GM23338 (cell line): ENCODE measurements at regions not wholly inside any gene's neighbourhood (a gene's known extent, or its start where the extent isn't known, plus 50 kb on each side); places are given as distances from the start of the nearest gene placed in this dataset.

ENCODE experiments used
- ATAC-seq: fragments of 200-7000 bp; cut with Tn5 transposase; 3 replicates; pipeline ENCODE4 v1.9.1; 2020
- DNase-seq: peaks from one replicate; pipeline ENCODE4 v3.0.0-alpha.2; 2015; ENCODE audit warnings: low spot score
- H2AFZ ChIP-seq: fragments of 200-600 bp; sonication (generic); 2 replicates; pipeline ENCODE4 v1.8.0; 2016; ENCODE audit warnings: antibody characterized with exemption, mild to moderate bottlenecking, moderate library complexity
- H3F3A ChIP-seq: fragments of 200-600 bp; sonication (generic); replicated peaks from 2 replicates; pipeline ENCODE4 v1.8.0; 2017; ENCODE audit warnings: antibody characterized with exemption, mixed run types, low read depth
- H3K27ac ChIP-seq: fragments of 200-600 bp; sonication (generic); 2 replicates; pipeline ENCODE4 v1.6.1; 2016; ENCODE audit warnings: low read depth
- H3K27me3 ChIP-seq: fragments of 200-600 bp; sonication (generic); 2 replicates; pipeline ENCODE4 v1.8.0; 2016; ENCODE audit warnings: mild to moderate bottlenecking, mixed run types, moderate library complexity; ENCODE audit not compliant: insufficient read depth
- H3K36me3 ChIP-seq: fragments of 200-600 bp; sonication (generic); 2 replicates; pipeline ENCODE4 v1.8.0; 2016; ENCODE audit warnings: mild to moderate bottlenecking; ENCODE audit not compliant: insufficient read depth
- H3K4me1 ChIP-seq: fragments of 200-600 bp; sonication (generic); 2 replicates; pipeline ENCODE4 v1.8.0; 2016; ENCODE audit warnings: mild to moderate bottlenecking, moderate library complexity; ENCODE audit not compliant: insufficient read depth
- H3K4me2 ChIP-seq: fragments of 200-600 bp; sonication (generic); 2 replicates; pipeline ENCODE4 v1.7.1; 2017; ENCODE audit warnings: mixed run types
- H3K4me3 ChIP-seq: fragments of 200-600 bp; sonication (generic); 2 replicates; pipeline ENCODE4 v1.6.1; 2016; ENCODE audit warnings: mixed run types
- H3K79me2 ChIP-seq: fragments of 200-600 bp; sonication (generic); replicated peaks from 2 replicates; pipeline ENCODE4 v1.8.0; 2017; ENCODE audit warnings: mild to moderate bottlenecking; ENCODE audit not compliant: insufficient read depth
- H3K9me2 ChIP-seq: fragments of 200-600 bp; sonication (generic); 2 replicates; pipeline ENCODE4 v1.8.0; 2017; ENCODE audit not compliant: insufficient read depth
- H4K20me1 ChIP-seq: fragments of 200-600 bp; sonication (generic); replicated peaks from 2 replicates; pipeline ENCODE4 v1.8.0; 2017; ENCODE audit warnings: mild to moderate bottlenecking; ENCODE audit not compliant: insufficient read depth
- H3K27ac Mint-ChIP-seq: 2 replicates; pipeline ENCODE4 v1.8.0; 2020; ENCODE audit warnings: inconsistent platforms, mild to moderate bottlenecking, moderate library complexity, mixed read lengths
- H3K27me3 Mint-ChIP-seq: 3 replicates; pipeline ENCODE4 v1.8.0; 2022; ENCODE audit warnings: low read depth, mild to moderate bottlenecking, moderate library complexity, mixed read lengths, inconsistent platforms; ENCODE audit not compliant: insufficient read depth, poor library complexity
- H3K36me3 Mint-ChIP-seq: 3 replicates; pipeline ENCODE4 v1.8.0; 2021; ENCODE audit warnings: low read depth, mild to moderate bottlenecking, inconsistent platforms, moderate library complexity, mixed read lengths
- H3K4me1 Mint-ChIP-seq: 3 replicates; pipeline ENCODE4 v1.8.0; 2020; ENCODE audit warnings: mild to moderate bottlenecking, inconsistent platforms, mixed read lengths
- H3K4me3 Mint-ChIP-seq: 3 replicates; pipeline ENCODE4 v1.8.0; 2021; ENCODE audit warnings: moderate library complexity, mild to moderate bottlenecking, inconsistent platforms, mixed read lengths
- H3K9me3 Mint-ChIP-seq: 3 replicates; pipeline ENCODE4 v1.8.0; 2020; ENCODE audit warnings: moderate library complexity, mild to moderate bottlenecking, inconsistent platforms, mixed read lengths
- CREB1 ChIP-seq: fragments of 250-450 bp; sonication (Bioruptor Pico); IDR thresholded peaks from 2 replicates; pipeline ENCODE4 v1.5.0; 2020; ENCODE audit warnings: low read depth, mild to moderate bottlenecking, moderate library complexity
- CTCF ChIP-seq, 2 experiments: fragments of 200-600 bp in 1 of 2; sonication (generic) in 1 of 2; conservative IDR thresholded peaks; 2 replicates each; pipeline versions ENCODE4 v1.5.1 to v1.6.1; 2016 to 2017; ENCODE audit warnings: antibody characterized with exemption in 2 of 2, low read depth in 2 of 2, mild to moderate bottlenecking in 2 of 2, moderate library complexity in 1 of 2
- ETS1 ChIP-seq: IDR thresholded peaks from 2 replicates; pipeline ENCODE4 v1.6.1; 2016; ENCODE audit warnings: antibody characterized with exemption
- EZH2 ChIP-seq: fragments of 200-600 bp; sonication (generic); IDR thresholded peaks from one replicate; pipeline ENCODE4 v1.8.0; 2017; ENCODE audit warnings: antibody characterized with exemption, mild to moderate bottlenecking, low read depth; ENCODE audit not compliant: unreplicated experiment
- EZH2phosphoT487 ChIP-seq: fragments of 200-600 bp; sonication (generic); IDR thresholded peaks from one replicate; pipeline ENCODE4 v1.8.1; 2018; ENCODE audit warnings: antibody characterized with exemption; ENCODE audit not compliant: unreplicated experiment
- JUNB ChIP-seq: IDR thresholded peaks from one replicate; pipeline ENCODE4 v1.6.1; 2016; ENCODE audit warnings: antibody characterized with exemption; ENCODE audit not compliant: unreplicated experiment
- NANOG ChIP-seq: IDR thresholded peaks from 2 replicates; pipeline ENCODE4 v1.6.1; 2016; ENCODE audit warnings: antibody characterized with exemption, borderline replicate concordance
- POLR2AphosphoS5 ChIP-seq: IDR thresholded peaks from 2 replicates; pipeline ENCODE4 v1.6.1; 2016; ENCODE audit warnings: antibody characterized with exemption, low read depth
- STAT1 ChIP-seq: IDR thresholded peaks from one replicate; pipeline ENCODE4 v1.6.1; 2016; ENCODE audit warnings: antibody characterized with exemption; ENCODE audit not compliant: unreplicated experiment
- ZNF114 ChIP-seq: fragments of 250-450 bp; sonication (Bioruptor Pico); IDR thresholded peaks from 2 replicates; pipeline ENCODE4 v1.5.0; 2020; ENCODE audit warnings: mild to moderate bottlenecking, moderate library complexity
- ZNF331 ChIP-seq: fragments of 250-450 bp; sonication (Bioruptor Pico); IDR thresholded peaks from 2 replicates; pipeline ENCODE4 v1.5.0; 2020; ENCODE audit warnings: low read depth, mild to moderate bottlenecking, moderate library complexity
- ZNF462 ChIP-seq: fragments of 250-450 bp; sonication (Bioruptor Pico); IDR thresholded peaks from 2 replicates; pipeline ENCODE4 v1.5.0; 2020; ENCODE audit warnings: mild to moderate bottlenecking, moderate library complexity
- TF ChIP-seq, protein P1 (sequence below): IDR thresholded peaks from one replicate; pipeline ENCODE4 v1.6.1; 2018; ENCODE audit warnings: antibody characterized with exemption; ENCODE audit not compliant: unreplicated experiment

DNA sequence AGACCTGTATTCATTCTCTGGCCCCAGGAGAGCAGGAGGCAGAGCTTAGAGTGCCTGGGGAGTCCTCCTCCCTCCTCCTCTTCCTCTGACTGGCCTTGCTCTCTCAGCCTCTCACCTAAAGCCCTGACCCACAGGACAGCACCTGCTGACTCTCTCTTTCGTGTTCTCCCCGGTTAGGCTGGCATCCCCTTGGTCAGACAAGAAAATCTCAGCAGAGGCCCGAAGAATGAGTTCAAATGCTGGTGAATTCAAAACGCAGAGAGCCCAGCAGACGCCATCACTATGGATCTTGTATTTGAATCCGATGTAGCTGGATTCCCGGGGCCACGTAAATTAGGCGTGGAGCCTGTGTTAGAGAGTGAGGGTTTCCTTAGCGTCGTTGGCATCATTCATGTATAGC, 255.3 kb downstream of the KLF6 start:
- Mint-ChIP-seq H3K36me3 (no peaks in the 10 kb centered on the region), H3K4me1 (no peaks in the 10 kb centered on the region)

More for the DNA sequence above, 255.3 kb downstream of the KLF6 start:
- peaks cover 3% of the 10 kb centered on the region for H3K27me3 Mint-ChIP-seq
- H3K4me3 ChIP-seq = no peak overlapping the region
- H2AFZ ChIP-seq = peak overlapping the region; percentile 28; the same call in 1 of the 2 replicates
- H3K36me3 ChIP-seq = no peaks in the 10 kb centered on the region
- ATAC-seq = no peak
- no peaks in the 10 kb centered on the region for H3K79me2 ChIP-seq
- no peaks in the 10 kb centered on the region for H3K4me1 ChIP-seq
- H3K27ac Mint-ChIP-seq = no peak overlapping the region
- H3K27ac ChIP-seq = no peak overlapping the region
- no peaks in the 10 kb centered on the region for H3F3A ChIP-seq
- H3K4me3 Mint-ChIP-seq = no peak overlapping the region
- H3K9me2 ChIP-seq = no peaks in the 10 kb centered on the region
- no peaks in the 10 kb centered on the region for H3K27me3 ChIP-seq
- H4K20me1 ChIP-seq = no peaks in the 10 kb centered on the region
- no peak overlapping the region for H3K4me2 ChIP-seq
- TF ChIP-seq EZH2 (no peak), CTCF (conservative IDR thresholded peaks at IDR 0.05; ENCODE audit: low read depth in 2 of 2) (no peak), JUNB (no peak), EZH2phosphoT487 (no peak), ZNF114 (CRISPR knock-in tag) (no peak), ZNF462 (CRISPR knock-in tag) (no peak), STAT1 (no peak), CREB1 (CRISPR knock-in tag) (no peak), NANOG (no peak), POLR2AphosphoS5 (no peak), ZNF331 (no peak), ETS1 (no peak)
- TF ChIP-seq, protein P1, sequence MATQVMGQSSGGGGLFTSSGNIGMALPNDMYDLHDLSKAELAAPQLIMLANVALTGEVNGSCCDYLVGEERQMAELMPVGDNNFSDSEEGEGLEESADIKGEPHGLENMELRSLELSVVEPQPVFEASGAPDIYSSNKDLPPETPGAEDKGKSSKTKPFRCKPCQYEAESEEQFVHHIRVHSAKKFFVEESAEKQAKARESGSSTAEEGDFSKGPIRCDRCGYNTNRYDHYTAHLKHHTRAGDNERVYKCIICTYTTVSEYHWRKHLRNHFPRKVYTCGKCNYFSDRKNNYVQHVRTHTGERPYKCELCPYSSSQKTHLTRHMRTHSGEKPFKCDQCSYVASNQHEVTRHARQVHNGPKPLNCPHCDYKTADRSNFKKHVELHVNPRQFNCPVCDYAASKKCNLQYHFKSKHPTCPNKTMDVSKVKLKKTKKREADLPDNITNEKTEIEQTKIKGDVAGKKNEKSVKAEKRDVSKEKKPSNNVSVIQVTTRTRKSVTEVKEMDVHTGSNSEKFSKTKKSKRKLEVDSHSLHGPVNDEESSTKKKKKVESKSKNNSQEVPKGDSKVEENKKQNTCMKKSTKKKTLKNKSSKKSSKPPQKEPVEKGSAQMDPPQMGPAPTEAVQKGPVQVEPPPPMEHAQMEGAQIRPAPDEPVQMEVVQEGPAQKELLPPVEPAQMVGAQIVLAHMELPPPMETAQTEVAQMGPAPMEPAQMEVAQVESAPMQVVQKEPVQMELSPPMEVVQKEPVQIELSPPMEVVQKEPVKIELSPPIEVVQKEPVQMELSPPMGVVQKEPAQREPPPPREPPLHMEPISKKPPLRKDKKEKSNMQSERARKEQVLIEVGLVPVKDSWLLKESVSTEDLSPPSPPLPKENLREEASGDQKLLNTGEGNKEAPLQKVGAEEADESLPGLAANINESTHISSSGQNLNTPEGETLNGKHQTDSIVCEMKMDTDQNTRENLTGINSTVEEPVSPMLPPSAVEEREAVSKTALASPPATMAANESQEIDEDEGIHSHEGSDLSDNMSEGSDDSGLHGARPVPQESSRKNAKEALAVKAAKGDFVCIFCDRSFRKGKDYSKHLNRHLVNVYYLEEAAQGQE = no peak
- H3K9me3 Mint-ChIP-seq = no peaks in the 10 kb centered on the region; the same call in 2 of the 3 replicates
- DNase-seq = no peak
